Karpas-422 (cell line): ENCODE measurements at regions not wholly inside any gene's neighbourhood (a gene's known extent, or its start where the extent isn't known, plus 50 kb on each side); places are given as distances from the start of the nearest gene placed in this dataset.

Experiments used
- DNase-seq: peaks from one replicate; pipeline ENCODE4 v3.0.0-alpha.2; 2015
- H2AFZ ChIP-seq: fragments of 200-600 bp; sonication (generic); 2 replicates; pipeline ENCODE4 v1.6.1; 2014; ENCODE audit warnings: antibody characterized with exemption, low read length, mixed read lengths
- H3K27ac ChIP-seq: fragments of 200-600 bp; sonication (generic); 2 replicates; pipeline ENCODE4 v1.5.1; 2014; ENCODE audit warnings: mild to moderate bottlenecking, low read length, moderate library complexity
- H3K27me3 ChIP-seq: fragments of 200-600 bp; sonication (generic); 2 replicates; pipeline ENCODE4 v1.6.1; 2014; ENCODE audit warnings: low read length, mixed read lengths
- H3K36me3 ChIP-seq: fragments of 200-600 bp; sonication (generic); 2 replicates; pipeline ENCODE4 v1.6.1; 2014; ENCODE audit warnings: low read length, mixed read lengths; ENCODE audit not compliant: insufficient read depth
- H3K4me1 ChIP-seq: fragments of 200-600 bp; sonication (generic); 2 replicates; pipeline ENCODE4 v1.6.1; 2014; ENCODE audit warnings: mild to moderate bottlenecking, low read length, mixed read lengths
- H3K4me2 ChIP-seq: fragments of 200-600 bp; sonication (generic); 2 replicates; pipeline ENCODE4 v1.6.1; 2014; ENCODE audit warnings: low read length, low read depth, mild to moderate bottlenecking; ENCODE audit not compliant: poor library complexity, severe bottlenecking
- H3K4me3 ChIP-seq: fragments of 200-600 bp; sonication (generic); 2 replicates; pipeline ENCODE4 v1.5.1; 2014; ENCODE audit warnings: mild to moderate bottlenecking, antibody characterized with exemption, low read length, mixed read lengths
- H3K79me2 ChIP-seq: fragments of 200-600 bp; sonication (generic); 2 replicates; pipeline ENCODE4 v1.6.1; 2014; ENCODE audit warnings: mild to moderate bottlenecking, low read length, mixed read lengths
- H3K9ac ChIP-seq: fragments of 200-600 bp; sonication (generic); 2 replicates; pipeline ENCODE4 v1.6.0; 2014; ENCODE audit warnings: low read length
- H3K9me2 ChIP-seq: fragments of 200-600 bp; sonication (generic), shearing (Covaris generic); replicated peaks from 2 replicates; pipeline ENCODE4 v1.6.0; 2014; ENCODE audit warnings: mild to moderate bottlenecking, low read length, moderate library complexity; ENCODE audit not compliant: insufficient read depth
- H3K9me3 ChIP-seq: fragments of 300-700, 200-600 bp; sonication (generic); 2 replicates; pipeline ENCODE4 v1.6.1; 2014; ENCODE audit warnings: low read length, mixed read lengths
- H4K20me1 ChIP-seq: fragments of 200-600 bp; sonication (generic); 2 replicates; pipeline ENCODE4 v1.6.1; 2014; ENCODE audit warnings: mild to moderate bottlenecking, antibody characterized with exemption, low read length, low read depth; ENCODE audit not compliant: insufficient read depth

DNA sequence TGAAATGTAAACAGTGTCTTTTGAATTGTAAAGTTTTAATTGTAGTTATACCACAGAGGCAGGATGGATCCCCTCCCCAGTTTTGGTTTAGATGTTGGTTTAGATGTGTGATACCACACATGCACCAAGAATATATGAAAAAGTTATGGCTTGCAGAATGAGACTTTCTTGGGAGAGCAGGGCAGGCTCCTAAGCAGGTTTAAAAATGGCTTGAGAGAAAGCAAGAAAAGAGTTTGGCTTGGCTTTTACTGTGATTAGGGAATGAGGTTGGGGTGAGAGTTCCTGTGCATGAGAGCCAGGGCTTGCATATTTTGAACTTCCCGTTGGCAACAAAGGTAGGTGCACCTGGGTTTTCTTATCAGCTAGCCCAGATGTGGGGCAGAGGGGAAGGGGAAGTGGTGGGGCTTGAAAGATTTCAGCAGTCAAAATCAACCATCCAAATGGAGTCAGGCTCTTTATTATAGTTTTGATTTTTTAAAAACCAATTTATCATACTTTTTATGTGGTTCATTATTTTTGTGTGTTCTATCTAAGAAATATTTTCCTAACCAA, 246.9 kb downstream of the MTX2 start:
- Histone ChIP-seq H3K9me2 (no peaks in the 10 kb centered on the region), H3K27ac (peak overlapping the region; percentile 68), H3K4me1 (peaks cover 16% of the 10 kb centered on the region), H2AFZ (peak overlapping the region; percentile 61; the same call in 1 of the 2 replicates), H3K4me3 (0 out of 2 replicates have a peak overlapping the region, but pooled peaks have one; percentile 13), H3K27me3 (no peaks in the 10 kb centered on the region), H3K9me3 (no peaks in the 10 kb centered on the region), H4K20me1 (no peaks in the 10 kb centered on the region), H3K79me2 (no peaks in the 10 kb centered on the region), H3K4me2 (peak overlapping the region; percentile 25), H3K36me3 (no peaks in the 10 kb centered on the region), H3K9ac (0 out of 2 replicates have a peak overlapping the region, but pooled peaks have one; percentile 20)
- peak; percentile 62 for DNase-seq

DNA sequence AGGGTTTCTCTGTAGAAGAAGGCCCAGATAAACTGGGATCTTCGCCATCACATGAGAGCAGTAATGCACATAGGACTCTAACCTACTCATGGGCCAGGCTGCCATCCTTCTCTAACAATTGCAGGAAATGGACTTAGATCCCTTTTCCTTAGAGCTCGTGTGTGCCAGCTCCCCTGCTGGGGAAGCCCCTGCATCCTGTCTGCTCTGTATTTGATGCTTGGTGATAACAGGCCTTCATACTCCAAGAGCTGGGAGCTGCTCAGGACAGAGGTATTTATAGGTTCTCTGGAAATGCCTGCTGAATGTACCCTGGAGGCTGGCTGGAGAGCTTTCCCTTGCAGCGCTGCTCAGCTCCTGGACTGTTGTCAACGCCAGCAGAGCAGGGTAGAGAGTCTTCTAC, 249.6 kb downstream of the MTX2 start:
- no peaks in the 10 kb centered on the region for H3K9me3 ChIP-seq
- no peaks in the 10 kb centered on the region for H3K36me3 ChIP-seq
- no peaks in the 10 kb centered on the region for H3K9me2 ChIP-seq
- no peak overlapping the region for H3K4me3 ChIP-seq
- H3K27ac ChIP-seq: no peak overlapping the region
- no peak overlapping the region for H3K9ac ChIP-seq
- H4K20me1 ChIP-seq: no peaks in the 10 kb centered on the region
- H3K4me2 ChIP-seq: no peak overlapping the region
- no peak for DNase-seq
- H2AFZ ChIP-seq: no peak overlapping the region
- no peaks in the 10 kb centered on the region for H3K27me3 ChIP-seq
- H3K4me1 ChIP-seq: peaks cover 16% of the 10 kb centered on the region
- H3K79me2 ChIP-seq: no peaks in the 10 kb centered on the region

DNA sequence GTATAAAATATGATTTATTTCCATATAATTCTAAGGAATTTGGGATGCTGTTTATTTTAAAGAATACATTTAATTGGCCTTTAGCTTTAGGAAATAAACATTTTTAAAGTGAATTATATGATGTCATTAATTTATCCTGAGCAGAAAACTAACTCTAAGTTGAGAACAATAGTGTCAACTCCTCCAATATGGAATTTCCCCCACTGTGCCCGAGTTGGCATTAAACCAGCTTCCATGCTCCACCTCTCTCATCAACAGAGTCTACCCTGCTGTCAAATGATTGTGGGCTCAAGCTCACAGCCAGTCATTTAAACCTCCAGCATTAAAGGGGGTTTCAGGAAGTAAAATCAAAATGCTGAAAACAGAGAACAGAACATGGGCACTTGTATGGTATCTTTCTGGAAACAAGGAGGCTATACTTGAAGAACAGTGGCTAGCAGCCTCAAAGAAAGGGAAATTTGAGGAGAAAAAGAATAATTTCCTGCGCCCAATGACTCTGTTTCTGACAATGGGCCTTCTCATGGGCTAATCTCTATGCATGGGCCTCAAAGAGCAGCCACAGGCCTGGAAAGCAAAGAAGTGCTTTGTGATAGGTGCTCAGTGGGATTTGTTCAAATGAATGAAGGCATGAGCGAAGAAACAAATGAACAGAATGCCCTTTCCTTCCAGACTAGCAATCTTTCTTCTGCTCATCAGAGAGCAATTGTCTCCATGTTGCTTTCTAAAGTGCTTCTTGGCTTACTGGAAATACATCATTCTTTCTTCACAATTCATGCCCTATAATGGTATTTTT, 252.8 kb downstream of the MTX2 start:
- Histone ChIP-seq H3K4me1 (no peaks in the 10 kb centered on the region), H3K9me2 (no peaks in the 10 kb centered on the region), H3K4me3 (no peak overlapping the region), H3K36me3 (no peaks in the 10 kb centered on the region), H4K20me1 (no peaks in the 10 kb centered on the region), H3K27me3 (no peaks in the 10 kb centered on the region), H3K27ac (no peak overlapping the region), H3K4me2 (no peak overlapping the region), H3K79me2 (no peaks in the 10 kb centered on the region), H3K9me3 (no peaks in the 10 kb centered on the region), H3K9ac (no peak overlapping the region), H2AFZ (no peak overlapping the region)
- DNase-seq: no peak

DNA sequence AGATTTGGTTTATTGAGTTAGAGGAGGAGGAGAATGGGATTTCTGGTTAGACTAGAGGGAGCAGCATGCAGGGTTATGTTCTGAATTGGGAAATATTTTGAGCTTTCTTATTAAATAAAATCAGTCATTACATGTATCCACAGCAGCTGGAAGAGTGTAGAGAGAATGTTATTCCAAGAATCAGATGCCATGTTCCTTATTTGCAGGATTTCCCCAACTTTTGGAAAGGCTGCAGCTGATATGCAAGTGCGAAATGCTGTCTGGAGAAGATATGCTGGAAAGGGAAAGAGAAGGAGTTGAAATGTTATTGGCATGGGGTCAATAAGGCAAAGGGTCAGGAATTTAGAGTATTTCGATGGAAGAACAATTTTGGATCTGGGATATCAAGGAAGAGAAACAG, 255.8 kb downstream of the MTX2 start:
- Histone ChIP-seq H3K79me2 (no peaks in the 10 kb centered on the region), H4K20me1 (no peaks in the 10 kb centered on the region), H3K9me3 (no peaks in the 10 kb centered on the region), H3K36me3 (no peaks in the 10 kb centered on the region), H3K9me2 (no peaks in the 10 kb centered on the region), H3K9ac (no peak overlapping the region), H3K27me3 (no peaks in the 10 kb centered on the region), H3K4me1 (no peaks in the 10 kb centered on the region), H3K4me2 (no peak overlapping the region), H3K4me3 (no peak overlapping the region), H3K27ac (no peak overlapping the region), H2AFZ (no peak overlapping the region)
- no peak for DNase-seq

DNA sequence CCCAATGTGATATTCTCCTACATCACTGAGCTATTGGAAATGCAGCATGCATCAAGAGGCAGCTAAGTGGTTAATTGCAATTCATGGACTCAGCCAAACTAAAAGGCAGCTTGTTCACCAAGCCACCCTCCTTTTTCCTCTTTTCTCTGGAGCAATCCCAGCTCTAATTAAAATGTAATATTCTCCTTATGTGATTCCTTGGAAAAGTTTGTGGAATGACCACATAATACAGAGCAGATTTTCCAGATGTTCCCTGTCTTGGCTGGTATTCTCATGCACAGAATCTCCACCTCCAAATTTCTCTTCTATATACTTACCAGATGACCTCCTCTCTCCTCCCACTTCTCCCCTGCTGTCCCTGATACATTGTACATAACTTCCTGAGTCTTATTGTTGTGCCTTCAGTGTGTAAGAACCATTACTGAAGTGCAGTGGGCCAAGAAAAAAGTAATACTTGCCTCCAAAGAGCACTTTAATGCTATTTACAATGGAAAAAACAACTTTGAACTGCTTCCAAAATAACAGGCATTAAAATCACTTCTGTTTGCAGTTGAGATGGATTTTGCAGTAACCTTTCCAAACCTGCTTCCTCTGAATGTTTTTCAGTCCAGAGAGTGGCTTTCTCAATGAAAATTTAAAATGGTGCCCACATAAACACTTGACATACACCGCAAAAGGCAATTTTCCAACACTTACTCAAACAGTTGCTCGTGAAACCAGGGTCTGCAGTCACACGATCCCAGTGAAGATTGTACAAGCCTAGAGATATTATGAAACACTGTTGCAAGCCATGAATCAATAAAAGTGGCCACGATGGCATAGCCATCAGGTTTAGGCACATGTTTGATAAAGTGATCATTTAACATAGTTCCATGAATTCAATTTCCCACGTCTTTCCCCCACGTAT, 258.0 kb downstream of the MTX2 start:
- Histone ChIP-seq H4K20me1 (no peaks in the 10 kb centered on the region), H3K4me3 (no peak overlapping the region), H3K27ac (no peak overlapping the region), H3K79me2 (no peaks in the 10 kb centered on the region), H3K4me1 (no peaks in the 10 kb centered on the region), H3K27me3 (no peaks in the 10 kb centered on the region), H3K9ac (no peak overlapping the region), H3K9me2 (no peaks in the 10 kb centered on the region), H3K4me2 (no peak overlapping the region), H3K36me3 (no peaks in the 10 kb centered on the region), H2AFZ (no peak overlapping the region), H3K9me3 (no peaks in the 10 kb centered on the region)
- no peak for DNase-seq

DNA sequence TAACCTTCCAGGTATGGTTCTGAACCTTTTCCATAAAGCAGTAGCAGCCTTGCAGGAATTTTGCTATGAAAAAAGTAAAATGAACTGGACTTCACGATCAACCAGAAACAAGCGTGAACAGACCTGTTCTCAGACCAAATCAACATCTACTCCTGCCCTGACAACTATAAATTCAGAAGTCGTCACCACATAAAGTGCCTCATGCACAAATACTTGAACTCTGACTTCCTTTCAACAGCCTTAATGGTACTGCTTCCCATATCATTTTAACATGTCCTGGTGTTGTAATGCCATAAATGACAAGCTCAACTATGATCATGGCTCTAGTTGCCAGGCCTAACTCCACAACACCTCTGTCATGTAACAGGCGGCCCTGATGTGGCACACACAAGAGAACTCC, 262.4 kb downstream of the MTX2 start:
- Histone ChIP-seq H3K27ac (no peak overlapping the region), H3K9me2 (no peaks in the 10 kb centered on the region), H3K9me3 (no peaks in the 10 kb centered on the region), H2AFZ (no peak overlapping the region), H3K79me2 (no peaks in the 10 kb centered on the region), H3K9ac (no peak overlapping the region), H3K36me3 (no peaks in the 10 kb centered on the region), H3K27me3 (no peaks in the 10 kb centered on the region), H3K4me1 (peaks cover 13% of the 10 kb centered on the region), H3K4me3 (no peak overlapping the region), H3K4me2 (no peak overlapping the region), H4K20me1 (no peaks in the 10 kb centered on the region)
- DNase-seq: no peak

DNA sequence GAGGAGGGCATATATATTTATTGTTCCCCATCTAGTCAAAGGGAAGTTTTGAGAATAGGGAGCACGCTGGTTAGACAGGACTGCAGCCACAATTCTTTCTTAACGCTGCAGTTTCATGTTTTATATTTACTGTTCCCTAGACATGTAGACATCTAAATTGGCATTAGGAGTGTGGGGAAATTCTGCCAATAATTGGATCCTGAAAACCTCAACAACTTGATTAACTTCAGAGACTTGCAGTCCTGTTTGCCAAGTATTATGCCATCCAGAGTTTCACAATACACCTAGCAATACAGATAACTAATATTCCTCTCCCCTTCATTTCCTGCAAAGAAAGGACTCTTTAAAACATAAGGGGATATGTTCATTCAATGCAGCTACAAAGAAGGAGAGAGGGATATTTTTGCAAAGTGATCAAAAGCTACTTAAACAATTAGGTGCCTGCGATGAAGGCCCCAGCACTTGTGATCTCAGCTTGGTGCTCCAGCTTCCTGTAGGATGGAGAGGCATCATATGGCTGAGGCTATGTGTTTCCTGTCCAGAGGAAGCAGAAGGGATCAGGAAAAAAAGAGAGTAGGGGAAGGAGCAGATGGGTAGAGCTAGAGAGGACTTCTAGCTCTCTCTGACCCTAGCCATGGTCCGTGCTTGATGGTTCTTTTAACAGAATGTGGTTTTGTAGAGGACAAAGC, 264.4 kb downstream of the MTX2 start:
- no peak overlapping the region for H3K4me3 ChIP-seq
- peaks cover 17% of the 10 kb centered on the region for H3K4me1 ChIP-seq
- H3K9me2 ChIP-seq: no peaks in the 10 kb centered on the region; the same call in 1 of the 2 replicates
- H3K4me2 ChIP-seq: no peak overlapping the region
- H3K79me2 ChIP-seq: no peaks in the 10 kb centered on the region
- H3K27ac ChIP-seq: no peak overlapping the region
- DNase-seq: no peak
- no peak overlapping the region for H2AFZ ChIP-seq
- H4K20me1 ChIP-seq: no peaks in the 10 kb centered on the region
- no peaks in the 10 kb centered on the region for H3K36me3 ChIP-seq
- no peaks in the 10 kb centered on the region for H3K27me3 ChIP-seq
- no peaks in the 10 kb centered on the region for H3K9me3 ChIP-seq
- no peak overlapping the region for H3K9ac ChIP-seq
